MM.1S (cell line): ENCODE measurements at regions not wholly inside any gene's neighbourhood (a gene's known extent, or its start where the extent isn't known, plus 50 kb on each side); places are given as distances from the start of the nearest gene placed in this dataset.

ENCODE experiments used
- CTCF ChIP-seq: fragments of 300-600 bp; sonication (generic); IDR thresholded peaks from 2 replicates; pipeline ENCODE4 v1.5.1; 2016; ENCODE audit warnings: antibody characterized with exemption, low read length, mixed read lengths
- EZH2 ChIP-seq: fragments of 300-600 bp; sonication (generic); optimal IDR thresholded peaks from 2 replicates; pipeline ENCODE3; 2017; ENCODE audit warnings: low read depth, mild to moderate bottlenecking, antibody characterized with exemption, low read length, mixed read lengths
- EZH2phosphoT487 ChIP-seq: fragments of 300-600 bp; sonication (generic); IDR thresholded peaks from 2 replicates; pipeline ENCODE4 v1.6.1; 2018; ENCODE audit warnings: antibody characterized with exemption, low read length

DNA sequence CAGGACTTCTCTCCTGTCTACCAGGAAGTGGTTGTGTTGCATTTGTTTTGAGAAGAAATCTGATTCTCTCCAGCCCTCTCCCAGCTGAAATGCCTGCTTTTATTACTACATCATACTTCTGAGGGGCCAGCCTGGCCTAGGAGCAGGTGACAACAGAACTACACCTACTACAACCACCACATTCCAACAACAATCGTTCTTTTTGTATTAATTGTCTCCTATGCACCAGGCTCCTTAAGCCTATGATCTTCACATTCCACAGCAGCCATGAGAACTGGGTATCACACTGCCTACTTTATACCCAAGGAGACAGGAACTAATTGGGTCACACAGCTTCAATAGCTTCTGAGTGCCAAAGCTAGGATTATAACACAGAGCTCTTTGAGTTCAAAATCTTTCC is 167.7 kb downstream of the TDRD15 start:
- TF ChIP-seq CTCF = no peak
- no peak for TF ChIP-seq EZH2
- no peak for TF ChIP-seq EZH2phosphoT487
